ENCODE measurements at regions not wholly inside any gene's neighbourhood (a gene's known extent, or its start where the extent isn't known, plus 50 kb on each side); places are given as distances from the start of the nearest gene placed in this dataset.

DNA sequence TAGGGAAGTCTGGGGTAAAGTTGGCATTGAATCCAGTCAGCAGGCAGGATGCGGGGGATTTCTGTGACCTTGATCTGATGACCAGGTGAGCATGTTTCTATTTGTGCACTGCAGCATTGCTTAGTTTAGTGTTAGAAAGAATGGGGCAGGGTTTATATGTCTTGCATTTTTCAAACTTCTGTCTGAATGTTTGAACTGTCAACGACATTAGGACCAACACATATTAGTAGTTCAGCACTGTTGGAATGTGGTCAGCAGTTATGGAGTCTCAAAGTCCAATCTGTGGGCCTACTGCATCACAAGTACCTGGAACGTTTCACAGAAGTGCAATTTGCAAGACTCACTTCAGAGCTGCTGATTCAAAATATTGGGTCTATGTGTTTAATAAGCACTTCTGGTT lies 276.6 kb upstream of the BMP2 start:
- DNase-seq (ENCODE audit: low read depth): no peak

DNA sequence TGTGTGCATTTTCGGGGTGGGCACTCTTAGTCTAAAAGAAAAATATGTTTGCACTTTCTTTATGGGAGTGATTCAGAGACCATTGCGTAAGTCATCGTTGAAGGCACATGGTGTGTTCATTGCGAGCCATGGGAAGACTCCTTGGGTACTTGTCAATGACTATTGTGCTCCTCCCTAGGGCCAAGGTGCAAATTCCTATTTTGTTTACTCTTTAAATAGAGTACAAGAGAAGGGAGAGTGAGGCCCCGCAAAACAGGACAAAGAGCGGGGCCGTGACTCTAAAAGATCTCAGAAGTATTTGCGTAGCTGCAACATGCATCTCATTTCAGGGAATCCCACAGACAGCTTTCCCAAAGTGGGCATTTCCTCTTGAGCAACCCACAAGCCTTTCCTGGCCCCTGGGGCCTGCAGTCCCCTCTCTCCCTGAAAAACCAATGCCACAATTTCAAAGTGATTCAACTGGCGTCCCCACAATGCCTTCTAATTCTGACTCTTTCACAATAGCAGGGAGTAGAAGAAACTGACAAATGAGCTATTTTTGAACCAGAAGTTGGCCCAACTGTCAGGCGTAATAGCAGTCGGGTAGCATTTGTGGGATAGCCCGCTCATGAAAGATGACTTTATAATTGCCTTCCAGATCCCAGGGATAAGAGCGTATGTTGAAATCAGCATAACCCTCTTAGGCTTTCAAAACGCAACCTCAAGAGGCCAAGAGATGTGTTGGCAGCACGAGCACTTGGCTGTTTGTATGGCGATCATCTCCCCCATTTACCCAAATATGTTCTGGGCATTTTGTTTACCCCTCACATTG lies 277.9 kb upstream of the BMP2 start:
- no peak for DNase-seq (ENCODE audit: low read depth)

DNA sequence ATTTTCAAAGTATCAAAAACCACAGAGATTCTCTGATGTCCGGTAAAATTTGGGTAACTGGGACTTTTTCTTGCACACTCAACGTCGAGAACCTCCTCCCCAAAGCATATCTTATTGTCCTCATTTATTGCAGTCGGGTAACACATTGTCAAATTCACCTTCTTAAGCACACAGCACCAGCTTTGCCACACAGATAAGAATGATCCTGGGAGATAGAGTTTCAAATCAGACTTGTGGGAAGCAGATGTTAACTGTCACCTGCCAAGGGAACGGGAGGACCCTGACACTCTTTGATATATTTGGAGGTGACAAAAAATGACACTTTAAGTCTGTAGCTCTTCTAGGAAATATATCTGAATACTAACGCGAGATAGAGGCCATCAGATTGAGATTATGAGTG lies 282.1 kb upstream of the BMP2 start:
- DNase-seq (ENCODE audit: low read depth): no peak

DNA sequence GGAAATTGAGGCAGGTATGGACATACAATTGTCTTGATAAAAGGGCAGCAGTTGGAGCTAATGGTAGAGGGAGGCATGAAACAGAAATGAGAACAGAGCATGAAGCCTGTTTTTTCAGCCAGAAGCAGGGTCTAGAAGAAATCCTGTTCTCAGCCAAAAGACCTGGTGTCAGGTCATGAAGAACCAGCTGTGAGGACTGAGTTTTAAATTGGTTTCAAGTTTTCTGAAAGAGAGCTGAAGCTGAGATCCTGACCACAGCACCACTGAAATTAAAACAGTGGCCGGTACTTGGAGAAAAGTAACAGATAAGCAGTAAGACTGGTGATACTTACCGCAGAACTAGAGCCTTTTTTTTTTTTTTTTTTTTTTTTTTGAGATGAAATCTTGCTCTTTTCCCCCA lies 283.8 kb upstream of the BMP2 start:
- DNase-seq (ENCODE audit: low read depth): no peak

DNA sequence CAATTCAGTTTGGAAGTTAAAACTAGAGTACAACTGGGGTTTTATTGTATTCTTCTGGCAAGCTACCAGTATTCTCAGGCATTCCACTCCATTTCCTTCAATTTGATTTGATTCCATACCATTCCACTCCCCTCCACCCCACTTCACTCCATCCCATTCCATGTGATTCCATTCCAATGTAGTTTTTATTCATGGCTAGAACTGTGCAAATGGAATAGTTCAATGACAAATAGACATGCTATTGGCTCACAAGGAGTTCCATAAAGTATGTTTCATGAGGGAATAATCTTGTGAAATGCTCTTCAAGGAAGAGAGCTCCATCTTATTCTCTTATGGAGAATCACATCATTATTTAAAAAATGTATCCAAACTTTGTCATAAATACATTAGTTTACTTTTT lies 285.0 kb upstream of the BMP2 start:
- DNase-seq (ENCODE audit: low read depth): no peak

DNA sequence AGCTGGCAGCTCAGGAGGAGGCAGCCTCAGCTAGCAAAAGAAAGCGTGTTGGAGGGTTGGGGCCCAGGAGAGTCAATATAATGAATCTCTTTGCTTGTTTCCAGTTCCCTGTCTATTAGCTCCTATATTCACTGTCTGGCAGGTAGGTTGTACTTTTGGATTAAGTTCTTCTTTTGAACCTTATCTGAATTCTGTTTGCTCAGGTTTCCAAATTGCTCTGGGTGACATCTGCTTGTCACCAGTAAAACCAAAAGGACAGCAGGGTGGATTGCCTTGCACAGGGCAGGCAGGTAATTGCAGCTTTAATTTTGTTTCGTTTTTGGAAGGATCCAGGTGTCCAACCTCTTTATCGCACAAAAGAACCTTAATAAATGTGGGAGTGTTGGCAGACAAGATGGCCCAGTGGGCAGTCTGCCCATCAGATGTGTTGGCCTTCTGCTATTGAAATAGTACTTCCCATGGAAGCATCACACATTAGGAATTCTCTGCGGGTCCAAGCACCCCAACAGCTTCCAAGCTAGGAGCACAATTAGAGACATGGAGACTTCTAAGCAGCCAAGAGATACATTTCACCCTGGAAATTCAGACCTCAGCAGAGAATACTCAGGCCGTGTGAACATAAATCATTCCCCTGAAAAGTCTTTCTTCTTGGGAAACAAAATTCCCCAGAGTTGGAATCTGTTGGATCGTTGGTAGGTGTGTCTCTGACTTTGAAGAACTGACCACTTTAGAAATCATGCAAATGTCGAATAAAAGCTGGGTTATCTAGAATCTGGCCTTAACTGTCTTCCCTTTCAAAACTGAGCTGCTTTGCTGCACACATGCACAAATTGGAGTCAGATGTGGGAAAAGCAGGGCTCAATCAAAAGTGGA lies 286.9 kb upstream of the BMP2 start:
- no peak for DNase-seq (ENCODE audit: low read depth)

DNA sequence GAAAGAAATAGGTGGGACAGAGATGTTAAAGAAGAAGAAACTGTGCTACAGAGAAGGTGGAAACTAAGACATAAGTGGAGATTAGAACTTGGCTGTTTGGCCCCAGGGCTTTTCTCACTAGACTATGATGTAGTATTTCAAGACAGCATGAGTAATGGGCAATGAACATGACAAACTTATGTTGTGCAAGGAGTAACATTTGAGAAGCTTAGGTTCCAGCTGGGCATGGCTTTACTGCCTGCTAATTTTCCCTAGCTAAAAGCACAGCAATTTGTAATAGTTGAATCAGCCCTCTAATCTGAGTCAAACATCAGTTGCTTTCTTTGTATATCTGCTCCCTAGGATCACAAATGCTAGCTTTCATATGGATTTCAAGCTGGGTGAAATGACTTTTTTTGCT lies 294.3 kb upstream of the BMP2 start:
- DNase-seq (ENCODE audit: low read depth): no peak

DNA sequence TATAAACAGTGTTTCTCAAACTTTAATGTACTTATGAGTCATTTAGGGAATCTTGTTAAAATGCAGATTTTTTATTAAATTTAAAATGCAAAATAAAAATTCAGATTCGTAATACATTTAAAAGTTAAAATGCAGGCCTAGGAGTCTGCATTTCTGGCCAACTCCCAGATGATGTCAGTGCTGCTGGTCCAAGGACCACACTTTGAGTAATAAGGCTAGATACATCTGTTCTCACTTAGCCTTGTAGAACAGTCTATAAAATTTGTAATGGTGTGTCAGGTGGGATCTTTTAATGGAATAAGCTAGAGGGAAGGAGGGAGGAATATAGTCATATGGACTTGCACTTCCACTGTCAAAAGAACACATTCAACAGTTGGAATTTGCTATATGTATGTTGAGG lies 295.6 kb upstream of the BMP2 start:
- DNase-seq (ENCODE audit: low read depth): no peak

DNA sequence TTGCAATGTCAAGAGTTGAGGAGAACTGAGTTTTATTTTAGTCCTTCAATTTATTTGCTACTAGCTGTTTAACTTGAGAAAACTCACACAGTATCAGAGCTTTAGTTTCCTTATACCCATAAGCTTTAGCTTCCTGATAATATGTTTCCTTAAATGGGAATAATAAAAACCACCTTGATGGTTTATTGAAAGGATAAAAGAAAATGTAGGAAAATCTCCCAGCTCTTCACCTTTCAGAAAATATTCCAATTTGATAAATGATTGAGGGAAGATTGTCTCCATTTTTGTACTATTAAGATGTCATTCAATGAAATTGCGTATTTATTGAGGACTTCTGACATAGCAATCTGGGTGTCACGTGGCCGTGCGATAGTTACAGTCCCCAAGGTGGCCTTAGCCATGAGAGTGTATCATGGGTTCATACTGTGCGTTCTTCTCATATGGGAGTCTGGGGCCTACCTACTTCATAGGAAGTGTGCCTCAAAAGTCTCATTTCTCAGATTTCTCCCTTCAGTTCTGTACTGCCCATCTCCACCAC lies 296.3 kb upstream of the BMP2 start:
- no peak for DNase-seq (ENCODE audit: low read depth)

DNA sequence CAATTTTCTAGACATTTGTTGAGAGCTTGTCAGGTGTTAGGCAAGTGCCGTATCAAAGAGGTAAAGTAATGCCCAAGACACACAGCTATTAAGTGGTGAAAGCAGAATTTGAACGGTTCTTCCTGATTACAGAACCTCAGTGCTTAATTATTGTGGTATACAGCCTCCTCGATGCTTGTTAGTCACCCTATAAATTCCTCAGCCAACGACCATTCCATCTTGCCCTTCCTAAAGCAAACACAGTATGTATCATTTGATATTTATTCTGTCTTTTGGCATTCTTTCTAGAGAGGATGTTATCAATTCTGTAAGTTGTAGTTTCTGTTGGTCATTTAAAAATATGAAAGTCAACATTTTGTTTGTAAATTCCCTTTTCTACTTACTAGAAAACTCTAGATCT lies 297.8 kb upstream of the BMP2 start:
- DNase-seq (ENCODE audit: low read depth): no peak

DNA sequence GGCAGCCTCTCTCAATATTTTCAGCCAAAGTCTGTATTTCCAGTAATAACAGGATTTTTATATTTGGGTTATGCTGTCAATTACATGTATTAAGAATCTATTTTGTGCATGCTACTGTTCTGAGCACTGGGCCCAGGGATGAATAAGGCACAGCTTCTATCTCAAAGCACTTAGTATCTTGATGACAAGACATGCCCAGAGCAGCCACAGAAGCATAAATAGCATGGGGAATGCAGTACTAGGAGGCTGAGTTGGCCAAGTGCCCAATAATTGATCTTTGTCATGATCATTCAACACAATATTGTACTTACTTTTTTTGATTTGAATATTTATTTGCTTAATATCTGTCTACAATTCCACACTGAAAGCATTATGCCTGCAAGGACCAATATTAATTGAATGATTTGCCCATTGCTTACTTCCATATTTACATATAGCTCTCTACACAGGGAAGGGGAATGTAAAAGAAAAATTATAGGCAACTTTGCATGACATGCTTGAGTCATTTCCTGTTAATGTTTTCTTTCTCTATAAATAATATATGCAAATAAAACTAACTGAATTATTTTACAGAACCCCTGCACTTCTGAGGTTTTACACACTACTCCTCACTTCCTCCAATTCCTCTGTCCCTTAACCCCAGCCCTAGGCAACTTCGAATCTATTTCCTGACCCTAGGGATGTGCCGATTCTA lies 298.9 kb upstream of the BMP2 start:
- no peak for DNase-seq (ENCODE audit: low read depth)

DNA sequence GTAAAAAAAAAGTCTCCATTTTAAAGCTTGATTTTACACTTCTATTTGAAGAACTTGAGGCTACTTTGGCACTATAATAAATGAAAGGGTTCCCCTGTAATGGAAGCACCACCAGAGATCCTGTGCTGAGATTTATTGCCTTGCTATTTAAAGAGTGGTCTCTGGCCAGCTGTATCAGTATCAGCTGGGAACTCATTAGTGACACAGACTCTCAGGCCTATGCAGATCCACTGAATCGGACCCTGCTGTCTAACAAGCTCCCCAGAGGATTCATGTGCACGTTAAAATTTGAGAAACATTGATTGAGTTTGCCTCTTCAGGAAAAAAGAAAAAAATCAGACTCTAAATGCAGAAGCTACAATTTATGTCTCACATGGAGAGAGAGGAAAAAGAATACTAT lies 299.9 kb upstream of the BMP2 start:
- no peak for DNase-seq (ENCODE audit: low read depth)

DNA sequence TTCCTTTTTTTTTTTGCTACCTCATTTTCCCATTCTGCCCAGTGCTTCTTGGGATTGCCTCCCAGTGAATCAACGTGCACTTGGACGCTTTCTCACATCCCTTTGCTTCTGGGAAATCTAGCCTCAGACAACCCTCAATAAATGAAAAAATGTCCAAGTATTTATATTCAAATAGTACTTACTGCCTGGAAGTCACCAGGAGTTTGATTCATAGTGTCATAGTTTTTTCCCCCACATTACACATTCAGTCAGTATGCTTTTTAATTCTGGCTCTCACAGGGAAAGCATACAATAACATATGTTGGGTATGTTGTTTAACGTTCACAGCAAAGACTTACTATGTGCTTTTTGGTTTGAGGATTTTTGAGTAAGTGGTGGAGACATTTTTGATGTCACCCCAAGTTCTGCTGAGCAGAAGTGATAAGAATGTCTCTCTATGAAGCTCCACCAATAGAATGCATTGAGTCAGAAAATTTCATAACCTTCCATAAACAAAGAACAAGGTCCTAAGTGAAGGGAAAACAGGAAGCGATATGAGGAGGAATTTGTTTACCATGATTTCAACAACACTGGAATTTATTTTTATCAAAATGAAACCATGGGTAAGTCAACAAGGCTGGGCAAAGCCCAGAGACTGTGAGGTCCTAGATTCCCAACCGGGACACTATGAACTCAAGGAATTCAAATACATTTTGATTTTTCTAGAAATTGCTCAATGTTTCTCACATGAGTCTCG lies 301.2 kb upstream of the BMP2 start:
- no peak for DNase-seq (ENCODE audit: low read depth)

DNA sequence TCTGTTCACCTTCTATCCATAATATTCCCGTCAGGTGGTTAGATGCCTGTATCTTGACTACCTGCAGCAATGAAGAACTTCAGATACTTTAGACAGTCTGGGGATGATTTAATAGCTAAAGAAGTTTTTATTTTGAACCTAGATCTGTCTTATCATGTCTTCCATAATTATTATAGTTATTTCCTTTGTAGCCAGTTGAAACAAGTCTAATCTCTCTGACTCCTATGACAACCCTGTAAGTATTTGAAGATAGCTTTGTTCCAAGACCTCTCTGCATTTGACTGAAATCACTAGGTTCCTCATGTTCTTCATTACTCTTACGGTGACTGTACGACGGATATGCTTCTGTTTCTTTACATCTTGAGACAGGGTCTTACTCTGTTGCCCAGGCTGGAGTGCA lies 316.6 kb upstream of the BMP2 start:
- no peak for DNase-seq (ENCODE audit: low read depth)

DNA sequence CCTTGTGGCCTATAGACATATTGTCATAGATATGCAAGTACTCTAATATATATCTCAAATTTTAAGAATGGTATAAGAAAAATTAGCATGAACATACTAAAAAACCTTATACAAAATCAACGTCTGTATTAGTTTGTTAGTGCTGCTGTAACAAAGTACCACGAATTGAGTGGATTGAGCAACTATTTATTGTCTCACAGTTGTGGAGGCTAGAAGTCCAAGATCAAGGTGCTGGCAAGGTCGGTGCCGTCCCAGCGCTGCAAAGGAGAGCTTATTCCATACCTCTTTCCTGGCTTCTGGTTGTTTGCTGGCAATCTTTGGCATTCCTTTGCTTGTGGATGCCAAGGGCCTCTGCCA lies 317.6 kb upstream of the FERMT1 start:
- DNase-seq (ENCODE audit: low read depth): no peak

DNA sequence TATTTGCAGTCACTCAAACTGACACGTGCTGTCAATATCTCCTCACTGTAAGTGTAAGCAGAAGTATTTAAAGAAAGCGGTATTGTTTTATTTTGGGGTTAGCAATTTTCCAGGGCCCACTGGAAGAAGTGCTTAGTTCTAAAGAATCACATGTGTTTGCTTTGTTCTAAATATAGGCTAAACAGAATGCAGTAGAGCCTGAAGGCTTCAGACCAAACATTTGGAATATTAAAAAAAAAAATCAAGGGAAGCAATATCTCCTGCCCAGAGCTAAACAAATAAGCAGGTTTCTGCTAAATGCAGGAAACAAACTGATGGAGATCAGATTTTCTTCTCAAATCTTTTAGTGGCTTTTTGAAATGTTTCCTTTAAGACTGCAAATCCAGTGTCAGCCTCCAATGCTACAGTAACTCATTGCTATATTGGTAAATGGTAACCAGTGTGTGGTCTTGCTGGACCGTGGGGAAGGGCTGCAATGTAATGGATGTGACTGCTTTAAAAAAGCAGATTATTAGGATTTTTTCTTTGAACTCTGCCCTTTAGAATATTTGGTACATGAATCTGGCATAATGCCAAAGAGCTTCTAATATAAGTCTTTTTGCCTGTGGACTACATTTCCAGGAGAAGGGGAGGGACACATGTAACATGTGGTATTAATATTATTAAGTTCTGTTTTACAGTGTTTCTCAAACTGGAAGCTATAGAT lies 317.1 kb upstream of the FERMT1 start:
- no peak for DNase-seq (ENCODE audit: low read depth)

DNA sequence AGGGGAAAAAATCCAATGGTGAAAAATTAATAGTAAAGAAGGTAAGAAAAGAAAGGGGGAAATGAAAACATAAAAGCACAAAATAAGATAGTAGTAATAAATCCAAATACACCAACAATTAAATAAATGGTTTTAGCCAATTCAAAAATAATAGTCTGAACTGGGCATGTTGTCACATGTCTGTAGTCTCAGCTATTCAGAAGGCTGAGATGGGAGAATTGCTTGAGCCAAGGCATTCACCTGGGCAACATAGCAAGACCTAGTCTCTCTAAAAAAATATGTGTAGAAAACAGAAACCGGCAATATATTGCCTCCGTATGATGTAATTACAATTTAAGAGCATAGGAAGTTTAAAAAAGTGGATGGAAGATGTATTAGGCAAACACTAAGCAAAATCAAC lies 311.3 kb upstream of the FERMT1 start:
- DNase-seq (ENCODE audit: low read depth): no peak

DNA sequence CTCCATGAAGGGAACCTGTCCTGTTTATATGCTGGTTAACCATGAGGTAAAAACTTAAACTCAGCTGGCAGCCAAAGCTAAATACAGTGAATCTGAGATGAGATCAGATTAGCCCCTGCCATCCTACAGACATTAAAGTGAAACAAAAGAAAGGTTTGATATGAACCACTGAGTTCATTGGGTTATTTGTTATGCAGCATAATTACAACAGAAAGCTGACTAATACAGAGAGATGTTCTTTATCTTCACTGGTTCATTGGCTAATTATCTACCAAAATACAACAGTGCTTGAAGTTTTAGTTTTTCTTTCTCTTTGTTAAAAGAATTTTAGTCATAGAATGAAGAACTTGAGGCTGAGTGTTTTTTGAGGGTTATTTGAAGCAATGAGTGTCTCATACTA lies 307.6 kb upstream of the FERMT1 start:
- DNase-seq (ENCODE audit: low read depth): no peak

DNA sequence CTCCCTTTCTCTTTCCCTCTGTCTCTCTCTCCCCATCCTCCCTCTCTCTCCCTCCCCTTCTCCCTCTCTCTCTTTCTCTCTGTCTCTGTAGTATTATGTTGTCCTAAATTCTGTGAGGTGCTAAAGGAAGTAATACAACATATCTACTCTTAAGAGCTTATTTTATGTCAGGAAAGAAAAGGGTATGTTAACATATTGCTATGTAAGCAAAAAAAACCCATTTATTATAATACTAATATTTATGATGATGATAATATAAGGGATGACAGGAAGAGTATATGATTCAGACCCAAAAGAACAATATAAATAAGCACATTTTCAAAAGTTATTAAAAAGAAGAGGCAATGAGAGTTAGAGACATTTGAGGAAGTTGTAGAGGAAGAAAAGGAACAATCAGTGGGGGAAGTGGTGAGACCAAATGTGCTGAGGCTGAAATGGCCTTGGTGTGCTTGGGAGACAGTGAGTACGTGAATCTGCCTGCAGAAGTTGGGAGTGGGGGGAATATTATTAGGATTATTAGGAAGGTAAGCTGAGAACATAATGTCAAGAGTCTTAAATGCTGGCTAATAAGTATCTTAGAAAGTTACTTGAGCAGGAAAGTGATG lies 303.6 kb upstream of the FERMT1 start:
- DNase-seq (ENCODE audit: low read depth): no peak

DNA sequence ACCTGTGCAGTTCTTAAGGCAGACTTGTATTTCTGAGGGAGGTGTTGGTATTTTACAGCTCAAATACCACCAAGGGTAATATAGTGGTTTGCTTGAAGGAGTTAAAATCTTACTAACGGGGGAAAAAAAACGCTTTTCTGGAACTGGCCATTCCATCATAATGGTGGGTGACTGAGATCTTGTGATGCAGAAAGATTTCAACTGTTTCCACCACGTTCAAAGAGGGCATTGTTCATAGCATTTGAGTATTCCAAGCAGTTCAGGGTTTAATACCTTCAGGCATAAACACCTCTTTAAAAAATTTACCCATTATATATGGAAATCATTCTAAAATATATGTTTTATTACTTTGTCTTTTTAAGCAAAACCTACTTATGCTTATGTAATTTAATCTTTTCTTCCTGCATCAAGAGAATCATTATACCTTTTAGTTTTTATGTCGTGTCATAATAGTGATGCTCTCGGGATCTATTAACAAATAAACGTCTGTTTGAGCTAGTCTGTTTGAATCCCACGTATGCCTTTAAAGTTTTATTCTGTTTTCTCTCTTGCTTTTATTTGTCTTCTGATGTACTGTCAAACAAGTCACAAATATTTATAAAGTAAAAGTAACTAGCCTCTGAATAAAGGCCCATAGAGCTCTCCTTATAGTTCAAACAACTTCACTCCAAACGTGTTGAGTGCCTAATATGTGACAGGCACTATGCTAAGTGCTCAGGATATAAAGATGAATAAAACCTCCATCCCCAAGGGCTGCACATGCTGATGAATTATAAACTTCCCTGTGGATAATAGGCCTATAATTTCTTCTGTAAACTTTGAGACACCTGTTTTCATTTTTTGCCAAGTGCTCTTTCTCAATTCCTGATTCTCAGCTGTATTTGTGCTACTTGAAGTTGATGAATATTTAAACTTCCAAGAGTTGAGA lies 298.8 kb upstream of the FERMT1 start:
- DNase-seq (ENCODE audit: low read depth): no peak

Measured in HS-5 (cell line).